GM19043 (cell line): ENCODE measurements at regions not wholly inside any gene's neighbourhood (a gene's known extent, or its start where the extent isn't known, plus 50 kb on each side); places are given as distances from the start of the nearest gene placed in this dataset.

Experiments
- ATAC-seq: cut with Tn5 transposase; IDR thresholded peaks from one replicate; pipeline ENCODE4 v1.9.1; 2021; ENCODE audit warnings: low read depth; ENCODE audit not compliant: unreplicated experiment

DNA sequence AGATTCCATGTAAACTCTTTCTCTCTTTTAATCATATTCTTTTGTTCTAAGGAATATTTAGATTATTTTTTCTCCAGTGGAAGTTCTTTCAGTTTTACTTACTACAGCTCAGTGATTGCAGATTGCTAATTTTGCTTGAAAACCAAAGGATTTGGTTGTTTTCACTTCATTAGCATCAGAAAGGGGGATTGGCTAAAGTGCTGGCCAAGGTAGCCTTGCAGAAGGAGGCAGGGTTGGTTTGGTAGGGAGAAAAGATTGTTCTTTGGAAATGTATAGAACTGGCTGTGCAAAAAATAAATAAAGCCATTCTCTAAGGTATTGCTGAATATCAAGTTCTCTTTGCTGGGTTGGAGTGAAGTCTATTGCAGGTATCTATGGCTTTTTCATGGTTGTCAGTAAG is 92.6 kb downstream of the FAT3 start:
- ATAC-seq: no peak

DNA sequence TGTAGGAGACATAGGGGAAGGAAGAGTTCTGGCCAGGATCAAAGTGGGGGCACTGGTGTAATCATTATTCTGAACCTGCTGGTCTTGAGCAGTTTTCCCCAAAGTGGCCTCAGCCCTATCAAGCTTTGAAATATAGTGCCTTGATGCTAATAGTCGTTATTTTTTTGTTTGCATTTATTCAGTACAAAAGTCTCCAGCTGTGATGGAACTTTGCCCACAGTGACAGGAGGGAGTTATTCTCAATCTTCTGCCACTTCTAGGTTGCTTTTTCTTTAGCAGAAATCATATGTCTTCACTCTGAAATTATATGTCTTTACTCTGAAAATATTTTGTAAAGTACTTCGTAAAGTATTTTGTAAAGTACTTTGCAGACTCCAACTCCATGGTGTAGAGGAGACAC is 93.1 kb downstream of the FAT3 start:
- ATAC-seq: no peak

DNA sequence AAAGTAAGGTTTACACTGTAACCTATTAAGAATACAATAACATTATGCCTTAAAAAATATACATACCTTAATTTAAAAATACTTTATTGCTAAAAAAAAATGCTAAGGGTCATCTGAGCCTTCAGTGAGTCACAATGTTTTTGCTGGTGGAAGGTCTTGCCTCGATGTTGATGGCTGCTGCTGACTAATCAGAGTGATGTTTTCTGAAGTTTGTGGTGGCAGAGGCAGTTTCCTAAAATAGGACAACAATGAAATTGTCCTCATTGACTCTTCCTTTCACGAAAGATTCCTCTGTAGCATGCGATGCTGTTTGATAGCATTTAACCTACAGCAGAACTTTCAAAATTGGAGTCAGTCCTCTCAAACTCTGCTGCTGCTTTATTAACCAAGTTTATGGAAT is 97.6 kb downstream of the FAT3 start:
- no peak for ATAC-seq

DNA sequence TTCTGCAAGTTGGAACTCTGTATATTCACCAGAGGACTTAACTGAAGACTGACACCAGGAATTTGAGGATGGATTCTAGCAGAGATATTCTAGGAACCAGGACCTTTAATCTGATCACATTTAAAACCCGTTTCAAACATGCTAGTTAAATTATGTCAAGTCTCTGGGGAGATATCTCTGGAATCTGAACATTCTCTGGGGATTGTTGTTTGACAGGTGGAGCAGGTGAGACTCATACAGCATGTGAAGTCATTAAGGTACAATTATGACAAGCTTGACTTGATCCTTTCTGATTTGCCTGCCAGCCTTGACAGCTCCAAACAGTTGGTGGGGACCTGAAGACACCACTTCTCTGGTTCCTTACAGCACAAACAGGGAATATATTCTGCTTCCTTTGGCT is 100.3 kb downstream of the FAT3 start:
- no peak for ATAC-seq

DNA sequence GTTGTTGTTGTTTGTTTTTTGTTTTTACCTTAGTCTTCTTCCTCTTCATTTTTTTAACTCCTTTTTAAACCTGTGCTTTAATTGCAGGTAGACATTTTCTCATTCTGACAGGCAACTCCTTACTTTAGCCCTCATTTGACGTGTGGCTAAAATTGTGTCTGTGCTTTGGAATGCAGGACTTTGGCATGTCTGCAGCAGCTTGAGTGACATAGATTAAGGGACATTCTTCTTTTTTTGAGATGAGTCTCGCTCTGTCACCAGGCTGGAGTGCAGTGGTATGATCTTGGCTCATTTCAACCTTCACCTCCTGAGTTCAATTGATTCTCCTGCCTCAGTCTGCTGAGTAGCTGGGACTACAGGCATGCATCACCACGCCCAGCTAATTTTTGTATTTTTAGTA is 100.8 kb downstream of the FAT3 start:
- ATAC-seq: no peak

DNA sequence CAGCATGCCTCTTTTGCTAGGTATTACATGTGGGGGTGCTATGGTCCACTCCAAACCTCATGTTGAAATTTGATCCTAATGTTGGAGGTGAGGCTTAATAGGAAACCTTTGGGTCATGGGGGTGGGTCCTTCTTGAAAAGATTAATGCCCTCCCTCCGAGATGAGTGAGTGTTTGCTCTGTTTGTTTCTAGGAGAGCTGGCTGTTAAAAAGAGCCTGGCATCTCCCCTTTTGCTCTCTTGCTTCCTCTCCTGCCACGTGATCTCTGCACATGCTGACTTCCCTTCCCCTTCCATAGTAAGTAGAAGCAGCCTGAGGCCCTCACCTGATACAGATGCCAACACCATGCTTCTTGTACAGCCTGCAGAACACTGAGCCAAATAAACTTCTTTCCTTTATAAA is 104.5 kb downstream of the FAT3 start:
- no peak for ATAC-seq

DNA sequence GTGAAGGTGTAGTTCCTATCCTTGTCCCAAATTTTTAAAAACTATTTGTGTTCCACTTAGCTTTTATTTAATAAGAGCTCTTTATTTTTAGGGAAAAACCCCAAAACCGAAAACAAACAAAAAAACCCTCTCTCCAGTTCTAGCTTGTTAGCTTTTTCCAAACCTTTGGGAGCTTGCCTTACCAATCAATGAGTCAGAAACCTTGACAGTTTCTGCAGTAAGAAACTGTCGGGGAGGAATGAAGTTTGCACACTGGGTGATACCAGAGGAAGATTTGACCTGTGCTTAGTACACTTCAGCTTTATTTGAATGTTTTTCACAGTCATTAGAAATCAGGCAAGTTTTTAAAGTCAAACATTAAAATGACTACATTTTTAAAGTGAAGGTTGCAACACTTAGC is 105.0 kb downstream of the FAT3 start:
- no peak for ATAC-seq

DNA sequence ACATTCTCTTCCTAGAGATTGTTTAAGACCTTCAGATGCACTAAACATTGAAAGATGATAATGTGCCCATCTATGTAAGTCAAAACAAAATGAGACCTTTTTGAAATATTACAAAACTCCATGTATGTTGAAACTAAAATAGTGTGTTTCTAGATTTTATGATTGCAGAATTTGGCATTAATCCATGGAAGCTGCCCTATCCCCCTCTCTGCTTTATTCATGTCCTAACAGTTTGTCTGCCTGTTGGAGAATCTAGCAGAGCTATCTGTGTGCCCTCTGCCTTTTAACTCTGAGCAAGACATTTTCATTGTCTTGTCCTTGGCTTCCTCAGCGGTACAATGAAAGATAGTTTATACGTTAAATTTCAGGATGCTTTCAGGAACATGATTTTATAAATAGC is 105.5 kb downstream of the FAT3 start:
- ATAC-seq: no peak

DNA sequence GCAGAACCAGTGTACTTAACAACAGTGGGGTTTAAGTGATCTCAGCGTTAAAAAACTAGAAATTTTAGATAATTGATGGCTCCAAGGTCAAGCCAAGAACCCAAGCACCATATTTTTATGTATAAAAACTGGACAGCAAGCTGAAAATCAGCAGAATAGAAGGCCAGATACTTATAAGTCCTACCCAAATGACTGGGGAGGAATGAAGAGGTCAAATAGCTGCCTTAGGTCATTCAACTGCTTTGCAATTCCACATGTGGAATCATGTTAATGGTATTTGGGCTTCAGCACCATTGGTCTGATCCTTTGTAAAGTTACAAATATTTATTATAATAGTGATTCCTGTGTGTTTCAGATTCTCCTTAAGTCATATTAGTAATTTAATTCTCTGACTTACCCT is 108.4 kb downstream of the FAT3 start:
- ATAC-seq: no peak

DNA sequence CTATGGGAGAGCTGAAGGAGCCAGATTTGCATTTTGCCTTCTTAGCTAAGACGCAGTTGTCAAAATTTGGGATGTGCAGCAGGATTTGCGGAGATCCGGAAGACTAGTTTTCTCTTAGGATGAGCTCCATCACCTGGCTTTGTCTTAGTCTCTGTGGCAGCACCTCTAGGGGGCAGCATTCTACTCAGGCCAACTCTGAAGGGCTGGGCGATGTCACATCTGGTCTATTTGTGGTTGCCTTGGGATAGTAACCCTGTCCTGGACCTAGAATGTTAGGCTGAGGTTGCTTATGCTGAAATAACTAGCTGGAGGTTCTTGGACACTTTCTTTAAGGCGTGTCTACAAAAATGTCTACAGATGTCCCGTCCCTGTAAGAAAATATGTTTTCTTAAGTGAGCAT is 116.2 kb downstream of the FAT3 start:
- ATAC-seq: no peak

DNA sequence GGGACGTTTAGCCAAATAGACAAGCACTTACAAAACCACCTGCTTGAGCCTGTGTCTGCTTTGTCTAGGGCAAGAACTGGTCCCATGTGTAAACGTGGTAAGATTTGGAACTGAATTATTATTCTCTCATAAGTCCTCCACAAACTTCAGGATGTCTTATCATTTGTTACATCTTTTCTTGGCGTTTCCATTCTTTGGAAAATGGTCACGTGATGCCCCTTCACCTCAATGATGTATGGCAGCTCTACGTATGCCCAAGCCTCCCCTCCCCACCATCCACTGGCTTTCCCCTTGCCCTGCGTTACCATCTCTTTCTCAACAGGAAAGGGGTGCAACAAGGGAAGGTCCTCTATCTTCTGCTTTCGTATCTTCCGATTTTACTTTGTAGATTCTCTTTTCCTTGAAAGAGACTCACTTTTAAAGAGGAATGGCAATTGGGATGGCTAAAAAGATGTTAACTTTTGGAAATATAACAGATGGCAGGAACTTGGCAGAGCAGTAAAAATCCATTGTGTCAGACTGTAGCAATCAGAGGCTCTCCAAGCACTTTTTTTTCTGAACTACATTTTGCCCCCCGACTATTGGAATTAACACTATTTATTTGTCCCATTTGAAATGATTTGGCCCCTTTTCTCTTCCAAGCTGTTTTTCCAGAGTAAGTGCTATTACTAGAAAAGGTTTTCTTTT is 117.6 kb downstream of the FAT3 start:
- no peak for ATAC-seq

DNA sequence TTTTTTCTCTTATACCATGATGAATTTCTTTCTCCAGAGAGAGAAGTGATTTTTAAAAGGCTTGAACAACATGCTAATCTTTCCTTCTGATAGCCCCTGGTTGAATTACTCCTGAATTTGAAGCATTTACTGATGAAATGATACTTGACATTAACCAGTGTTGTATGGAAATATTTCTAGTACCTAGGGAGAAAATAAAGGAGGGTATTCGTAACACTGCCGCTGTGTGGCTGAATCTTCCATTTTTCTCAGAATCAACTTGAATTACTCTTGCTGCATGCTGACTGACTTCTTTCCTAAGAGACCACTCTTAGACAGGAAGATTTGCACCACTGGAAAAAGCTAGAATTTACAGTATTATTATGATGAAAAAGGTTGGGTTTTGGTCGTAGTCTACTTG is 118.3 kb downstream of the FAT3 start:
- no peak for ATAC-seq

DNA sequence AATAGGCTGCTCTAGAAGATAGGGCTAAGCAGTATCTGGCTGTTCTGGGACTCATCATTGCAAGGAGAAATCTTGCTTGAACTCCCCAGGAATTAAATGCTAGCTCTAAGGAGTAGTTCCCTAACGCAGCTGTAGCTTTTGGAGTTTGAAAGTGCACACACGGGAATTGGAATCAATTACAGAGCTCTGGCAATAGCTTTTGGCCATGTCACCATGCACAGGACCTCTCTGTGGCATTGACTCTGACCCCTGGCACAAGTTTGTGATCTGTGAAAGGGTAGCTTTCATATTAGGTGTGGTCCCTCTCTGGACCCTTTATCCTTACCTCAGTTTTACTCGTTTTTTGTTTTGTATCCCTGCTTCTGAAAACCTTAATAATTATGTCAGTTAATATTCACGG is 121.6 kb downstream of the FAT3 start:
- ATAC-seq: no peak

DNA sequence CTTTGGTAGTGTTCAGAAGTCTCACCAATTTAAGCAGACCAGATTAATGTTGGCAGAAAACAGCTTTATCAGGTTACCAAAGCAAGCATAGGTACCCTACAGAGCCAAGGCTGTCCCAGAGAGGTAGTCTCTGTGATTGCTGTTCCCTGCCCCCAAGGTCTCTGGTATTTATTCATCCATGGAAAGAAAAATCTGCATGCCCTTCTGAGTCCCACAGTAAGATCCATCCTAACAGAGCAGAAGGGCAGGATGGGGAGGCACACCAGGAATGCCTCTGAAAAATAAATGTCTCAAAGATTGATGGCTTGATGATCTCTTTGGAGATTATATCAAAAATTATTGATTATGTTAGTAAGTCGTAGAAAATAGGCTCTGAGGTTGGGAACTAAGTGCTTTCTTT is 122.8 kb downstream of the FAT3 start:
- no peak for ATAC-seq

DNA sequence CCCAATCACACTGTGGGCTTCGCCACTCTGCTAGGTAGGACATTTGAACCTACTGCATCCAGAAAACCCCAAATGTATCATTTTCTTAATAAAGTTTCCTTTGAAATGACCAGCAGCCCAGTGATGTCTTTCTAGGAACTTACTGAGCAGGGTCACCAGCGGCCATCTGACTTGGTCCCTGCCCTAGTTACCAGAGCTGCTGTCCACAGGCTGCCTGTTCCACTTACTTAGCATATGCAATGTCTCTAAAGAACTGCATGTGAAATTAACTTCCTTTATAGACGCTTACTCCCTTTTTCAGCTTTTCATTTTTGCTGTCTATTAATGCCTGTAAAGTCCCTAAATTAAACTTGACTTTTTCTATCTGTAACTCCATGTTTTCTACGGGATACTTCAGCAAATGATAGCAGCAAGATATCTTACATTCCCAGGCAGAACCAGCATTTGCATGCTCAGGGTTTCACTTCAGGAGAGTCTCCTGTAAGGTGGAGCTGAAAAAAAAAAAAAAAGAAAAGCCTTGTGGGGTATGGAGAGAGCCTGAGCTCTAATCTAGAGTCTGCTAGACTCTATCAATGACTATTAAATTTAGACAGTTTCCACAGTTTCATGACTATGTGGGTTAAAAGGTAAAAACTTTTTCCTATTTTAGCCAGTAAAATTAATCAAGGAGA is 125.0 kb downstream of the FAT3 start:
- no peak for ATAC-seq

DNA sequence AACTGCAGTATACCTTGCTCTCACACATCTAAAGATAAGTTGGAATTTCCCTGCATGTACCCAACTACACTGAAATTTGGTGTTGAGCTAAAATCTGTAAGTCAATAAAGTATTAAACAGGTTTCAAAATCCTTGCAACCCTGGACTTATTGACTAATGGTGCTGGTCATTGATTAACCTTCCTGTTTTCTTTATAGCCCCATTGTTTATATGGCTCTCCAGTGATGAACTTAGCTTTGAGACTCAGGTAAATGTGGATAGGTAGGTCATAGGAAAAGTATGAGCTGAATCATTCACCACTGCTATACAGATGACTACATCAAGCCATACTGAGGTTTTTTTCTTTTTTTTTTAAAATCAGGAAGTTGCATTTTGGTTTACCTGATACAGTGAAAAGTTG is 132.7 kb downstream of the FAT3 start:
- no peak for ATAC-seq

DNA sequence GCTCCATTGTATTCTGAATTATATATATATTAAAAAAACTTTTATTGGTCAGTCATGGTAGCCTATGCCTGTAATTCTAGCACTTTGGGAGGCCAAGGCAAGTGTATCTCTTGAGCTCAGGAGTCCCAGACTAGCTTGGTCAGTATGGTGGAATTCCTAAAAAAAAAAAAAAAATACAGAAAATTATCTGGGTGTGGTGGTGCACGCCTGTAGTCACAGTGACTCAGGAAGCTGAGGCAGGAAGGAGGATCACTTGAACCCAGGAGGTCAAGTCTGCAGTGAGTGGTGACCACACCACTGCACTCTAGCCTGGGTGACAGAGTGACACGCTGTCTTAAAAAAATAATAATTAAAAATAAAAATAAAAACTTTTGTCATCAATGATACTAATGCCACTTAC is 133.2 kb downstream of the FAT3 start:
- no peak for ATAC-seq

DNA sequence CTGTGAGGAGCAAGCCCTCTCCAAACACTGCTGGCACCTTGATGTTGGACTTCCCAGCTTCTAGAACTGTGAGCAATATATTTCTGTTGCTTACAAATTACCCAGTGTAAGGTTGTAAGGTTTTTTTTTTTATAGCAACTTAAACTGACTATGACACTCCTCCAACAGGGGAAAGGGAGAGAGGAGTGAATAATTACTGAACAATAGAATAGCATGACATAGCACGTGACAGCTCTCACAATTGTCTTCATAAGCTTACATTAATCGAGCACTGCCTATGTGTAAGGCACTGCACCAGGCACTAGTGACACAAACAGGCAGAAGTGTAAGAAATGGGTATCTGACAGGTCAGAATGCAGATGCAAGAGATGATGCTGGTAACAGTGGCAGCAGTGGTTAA is 136.9 kb downstream of the FAT3 start:
- no peak for ATAC-seq

DNA sequence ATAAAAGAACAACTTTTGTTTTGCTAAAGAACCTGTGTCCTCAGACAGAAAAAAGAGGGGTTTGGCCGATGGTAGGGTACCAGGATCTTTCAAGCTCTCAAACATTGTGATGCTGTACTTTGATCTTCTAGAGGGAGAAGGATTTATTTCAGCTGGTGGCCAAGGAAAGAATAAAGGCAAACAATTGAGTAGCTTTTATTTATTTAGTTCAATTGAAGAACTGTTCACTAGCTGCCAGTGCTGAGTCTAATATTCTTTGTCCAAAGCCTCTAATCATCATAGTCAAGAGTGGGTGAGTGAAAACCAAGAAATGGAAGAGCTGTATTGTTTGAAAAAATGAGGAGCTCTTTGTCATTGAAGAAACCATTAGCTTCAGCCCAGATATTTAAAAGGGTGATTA is 138.4 kb downstream of the FAT3 start:
- ATAC-seq: no peak

DNA sequence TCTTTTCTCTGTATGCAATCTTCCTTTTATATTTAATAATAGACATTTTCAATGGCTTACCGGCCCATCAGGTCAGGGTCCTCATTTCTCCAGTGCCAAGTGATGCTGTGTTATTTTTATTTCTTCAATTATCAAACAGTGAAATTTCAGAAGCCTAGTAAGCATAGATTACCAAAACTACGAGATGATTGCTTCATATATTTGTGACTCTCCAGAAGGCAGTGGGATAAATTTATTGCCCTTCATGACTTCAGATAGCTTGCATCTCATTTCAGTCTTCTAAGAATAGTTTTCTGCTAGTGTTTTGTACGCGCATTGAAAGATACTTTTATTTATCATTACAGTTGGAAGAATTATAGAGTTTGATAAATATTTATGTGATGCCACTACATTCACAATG is 139.6 kb downstream of the FAT3 start:
- ATAC-seq: no peak

DNA sequence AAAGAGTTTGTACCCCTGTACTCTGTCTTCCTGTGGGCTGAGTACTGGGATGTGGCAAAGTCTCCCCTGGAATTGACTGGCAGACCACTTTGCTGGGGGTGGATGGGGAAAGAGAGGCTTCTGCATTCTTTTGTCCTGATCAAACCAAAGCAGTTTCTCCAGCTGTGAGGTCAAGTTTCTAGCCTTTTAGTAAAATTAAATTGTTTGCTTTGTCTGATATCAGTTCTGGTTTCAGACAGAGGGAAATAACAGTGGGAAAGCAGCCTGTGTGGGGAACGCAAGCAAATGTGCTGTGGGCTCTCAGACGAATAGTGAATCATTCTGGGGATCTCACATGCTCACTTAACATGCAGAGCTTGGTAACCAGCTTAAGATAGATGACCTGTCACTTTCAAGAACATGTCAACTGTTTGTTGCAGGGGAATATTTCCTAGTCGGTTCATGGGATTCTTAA is 151.6 kb downstream of the FAT3 start:
- ATAC-seq: no peak

DNA sequence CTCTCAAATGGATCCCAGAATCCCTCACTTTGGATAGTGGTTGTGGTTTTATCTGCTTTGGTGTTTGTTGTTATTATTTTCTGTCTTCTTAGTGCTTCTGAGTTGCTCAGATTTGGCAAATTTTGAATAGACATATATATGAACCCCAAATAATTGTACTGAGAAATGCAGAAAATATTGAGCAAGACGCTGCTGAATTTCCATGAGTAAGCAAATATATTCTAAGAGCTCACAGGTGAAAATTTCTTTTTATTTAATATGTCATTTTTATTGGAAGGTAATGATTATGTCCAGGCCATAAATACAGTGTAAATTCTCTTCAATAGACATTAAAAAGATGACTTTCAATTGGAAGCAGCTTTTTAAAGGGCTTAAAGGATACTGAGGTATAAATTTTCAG is 152.1 kb downstream of the FAT3 start:
- ATAC-seq: no peak

DNA sequence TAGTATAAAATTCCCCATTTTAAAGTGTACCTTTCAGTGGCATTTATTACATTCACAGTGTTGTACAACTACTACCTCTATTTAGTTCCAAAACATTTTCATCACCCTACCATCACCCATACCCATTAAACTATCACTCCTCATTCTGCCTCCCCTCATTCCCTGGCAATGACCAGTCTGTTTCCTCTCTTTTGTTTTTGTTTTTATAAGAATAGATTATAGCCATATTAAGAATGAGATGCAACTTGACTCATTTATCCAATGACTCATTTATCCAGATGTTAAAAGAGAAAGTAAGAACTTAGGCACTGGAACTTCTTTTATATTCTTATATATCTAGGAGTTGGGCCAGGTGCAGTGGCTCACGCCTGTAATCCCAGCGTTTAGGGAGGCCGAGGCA is 156.3 kb downstream of the FAT3 start:
- no peak for ATAC-seq
